ENCODE measurements at regions not wholly inside any gene's neighbourhood (a gene's known extent, or its start where the extent isn't known, plus 50 kb on each side); places are given as distances from the start of the nearest gene placed in this dataset.

GRCh38 chr18:46282646-46283045 is 178.5 kb downstream of the HAUS1 start:
- TF ChIP-seq CTCF (IDR thresholded peaks at IDR 0.05; ENCODE audit: insufficient read depth, low read depth, low read length) (no peak), EZH2 (IDR thresholded peaks at IDR 0.05; ENCODE audit: insufficient read depth, low read length) (no peak)

Data from astrocyte (in vitro differentiated cells and primary cell).